AG09309 (cell line): ENCODE measurements at regions not wholly inside any gene's neighbourhood (a gene's known extent, or its start where the extent isn't known, plus 50 kb on each side); places are given as distances from the start of the nearest gene placed in this dataset.
"Not testable (repeated sequence)": the region's sequence is repeated elsewhere in the genome, so short reads cannot be mapped to it uniquely, and the experiment has no call there.

Experiments used
- DNase-seq: peaks from one replicate; pipeline ENCODE4 v3.0.0-alpha.2; 2010; ENCODE audit warnings: low read depth
- H3K4me3 ChIP-seq: 2 replicates; pipeline ENCODE4 v1.5.1; 2011; ENCODE audit warnings: mild to moderate bottlenecking, low read depth, low read length, moderate library complexity; ENCODE audit not compliant: control insufficient read depth
- CTCF ChIP-seq: IDR thresholded peaks from 2 replicates; pipeline ENCODE4 v1.5.1; 2011; ENCODE audit warnings: mild to moderate bottlenecking, low read depth, low read length, inconsistent platforms; ENCODE audit not compliant: insufficient read depth, control insufficient read depth; ENCODE audit errors: missing control alignments

GRCh38 chr6:4342407-4343137, 207.2 kb upstream of the ECI2 start:
- H3K4me3 ChIP-seq: no peak overlapping the region
- no peak for DNase-seq
- no peak for TF ChIP-seq CTCF

- DNase-seq: no peak
- no peak for TF ChIP-seq CTCF
- H3K4me3 ChIP-seq: no peak overlapping the region
Observed at GRCh38 chr6:4341078-4341797, 205.9 kb upstream of the ECI2 start.

GRCh38 chr6:4340544-4340943, 205.2 kb upstream of the ECI2 start:
- H3K4me3 ChIP-seq: no peak overlapping the region
- TF ChIP-seq CTCF: no peak
- DNase-seq: no peak

- no peak for DNase-seq
- H3K4me3 ChIP-seq: no peak overlapping the region
- no peak for TF ChIP-seq CTCF
Observed at GRCh38 chr6:4338884-4339283, 203.5 kb upstream of the ECI2 start.

GRCh38 chr6:4336778-4337442, 201.5 kb upstream of the ECI2 start:
- no peak for DNase-seq
- no peak for TF ChIP-seq CTCF
- no peak overlapping the region for H3K4me3 ChIP-seq

- TF ChIP-seq CTCF: no peak
- H3K4me3 ChIP-seq: no peak overlapping the region
- DNase-seq: no peak
Observed at GRCh38 chr6:4336084-4336483, 200.7 kb upstream of the ECI2 start.

GRCh38 chr6:4334158-4334740, 198.9 kb upstream of the ECI2 start:
- not testable (repeated sequence) for DNase-seq, H3K4me3 ChIP-seq
